HUES64 (cell line): ENCODE measurements at regions not wholly inside any gene's neighbourhood (a gene's known extent, or its start where the extent isn't known, plus 50 kb on each side); places are given as distances from the start of the nearest gene placed in this dataset.
"Not testable (repeated sequence)": the region's sequence is repeated elsewhere in the genome, so short reads cannot be mapped to it uniquely, and the experiment has no call there.

Experiments used
- H3K27ac ChIP-seq: 2 replicates; pipeline ENCODE4 v1.7.0; 2013; ENCODE audit warnings: low read depth, low read length, inconsistent platforms
- H3K27me3 ChIP-seq: 2 replicates; pipeline ENCODE4 v1.6.1; 2013; ENCODE audit warnings: mild to moderate bottlenecking, low read length; ENCODE audit not compliant: insufficient read depth
- H3K36me3 ChIP-seq: 2 replicates; pipeline ENCODE4 v1.6.1; 2013; ENCODE audit warnings: mild to moderate bottlenecking, low read length; ENCODE audit not compliant: insufficient read depth
- H3K4me1 ChIP-seq: 2 replicates; pipeline ENCODE4 v1.6.1; 2013; ENCODE audit warnings: mild to moderate bottlenecking, low read length, moderate library complexity; ENCODE audit not compliant: insufficient read depth
- H3K4me3 ChIP-seq: 2 replicates; pipeline ENCODE4 v1.5.1; 2013; ENCODE audit warnings: mild to moderate bottlenecking, low read length, moderate library complexity
- H3K9ac ChIP-seq: 2 replicates; pipeline ENCODE4 v1.6.1; 2013; ENCODE audit warnings: mild to moderate bottlenecking, low read depth, low read length
- H3K9me3 ChIP-seq: 2 replicates; pipeline ENCODE4 v1.6.1; 2013; ENCODE audit warnings: low read depth, low read length; ENCODE audit not compliant: insufficient read depth
- WGBS: fragments of 150-250, 120-280 bp; methylation state at CpG from one replicate; pipeline ENCODE4 v1.1.7; 2013; ENCODE audit warnings: missing lambda C conversion rate; 5-methylcytosine and 5-hydroxymethylcytosine counted together

GRCh38 chr6:144692050-144692449 lies 406.9 kb downstream of the UTRN start:
- H3K4me1 ChIP-seq, H3K27ac ChIP-seq, H3K27me3 ChIP-seq, H3K36me3 ChIP-seq, H3K9ac ChIP-seq, H3K9me3 ChIP-seq, H3K4me3 ChIP-seq: not testable (repeated sequence)
- WGBS = 83% methylated on average over 1 of the region's 1 CpG

GRCh38 chr6:144695858-144696533 lies 410.9 kb downstream of the UTRN start:
- 0 out of 2 replicates have a peak, but pooled peaks cover 7% of the 10 kb centered on the region for H3K36me3 ChIP-seq
- peaks cover 2% of the 10 kb centered on the region; the same call in 1 of the 2 replicates for H3K4me1 ChIP-seq
- no peak overlapping the region for H3K27ac ChIP-seq
- 98% methylated on average over 3 of the region's 3 CpGs for WGBS
- H3K27me3 ChIP-seq = no peaks in the 10 kb centered on the region
- H3K9me3 ChIP-seq = peaks cover 7% of the 10 kb centered on the region; the same call in 1 of the 2 replicates
- no peak overlapping the region for H3K4me3 ChIP-seq
- no peak overlapping the region for H3K9ac ChIP-seq

GRCh38 chr6:144696610-144697368 lies 411.7 kb downstream of the UTRN start:
- H3K9ac ChIP-seq = no peak overlapping the region
- no peaks in the 10 kb centered on the region for H3K27me3 ChIP-seq
- no peak overlapping the region for H3K27ac ChIP-seq
- peaks cover 2% of the 10 kb centered on the region; the same call in 1 of the 2 replicates for H3K4me1 ChIP-seq
- no peak overlapping the region for H3K4me3 ChIP-seq
- H3K9me3 ChIP-seq = peaks cover 7% of the 10 kb centered on the region; the same call in 1 of the 2 replicates
- H3K36me3 ChIP-seq = 0 out of 2 replicates have a peak, but pooled peaks cover 12% of the 10 kb centered on the region
- 90% methylated on average over 2 of the region's 2 CpGs for WGBS

- 97% methylated on average over 2 of the region's 2 CpGs for WGBS
- H3K4me3 ChIP-seq = no peak overlapping the region
- H3K4me1 ChIP-seq = peaks cover 2% of the 10 kb centered on the region; the same call in 1 of the 2 replicates
- no peak overlapping the region for H3K27ac ChIP-seq
- peaks cover 1% of the 10 kb centered on the region; the same call in 1 of the 2 replicates for H3K9me3 ChIP-seq
- no peak overlapping the region for H3K9ac ChIP-seq
- peaks cover 12% of the 10 kb centered on the region; the same call in 1 of the 2 replicates for H3K36me3 ChIP-seq
- no peaks in the 10 kb centered on the region for H3K27me3 ChIP-seq
Observed at GRCh38 chr6:144697369-144697760, 412.2 kb downstream of the UTRN start.

GRCh38 chr6:144697801-144698200 lies 412.7 kb downstream of the UTRN start:
- WGBS = 94% methylated on average over 3 of the region's 3 CpGs
- Histone ChIP-seq H3K9me3 (no peaks in the 10 kb centered on the region), H3K27ac (no peak overlapping the region), H3K4me1 (peaks cover 2% of the 10 kb centered on the region; the same call in 1 of the 2 replicates), H3K4me3 (no peak overlapping the region), H3K27me3 (no peaks in the 10 kb centered on the region), H3K9ac (no peak overlapping the region), H3K36me3 (peaks cover 12% of the 10 kb centered on the region; the same call in 1 of the 2 replicates)

- Histone ChIP-seq H3K36me3 (peaks cover 18% of the 10 kb centered on the region), H3K4me3 (no peak overlapping the region), H3K4me1 (no peaks in the 10 kb centered on the region), H3K9ac (no peak overlapping the region), H3K9me3 (no peaks in the 10 kb centered on the region), H3K27me3 (no peaks in the 10 kb centered on the region), H3K27ac (no peak overlapping the region)
- 97% methylated on average over 1 of the region's 1 CpG for WGBS
Observed at GRCh38 chr6:144702781-144703180, 417.6 kb downstream of the UTRN start.

- Histone ChIP-seq H3K4me3 (no peak overlapping the region), H3K9ac (no peak overlapping the region), H3K9me3 (no peaks in the 10 kb centered on the region), H3K27me3 (no peaks in the 10 kb centered on the region), H3K27ac (no peak overlapping the region), H3K4me1 (no peaks in the 10 kb centered on the region; the same call in 1 of the 2 replicates), H3K36me3 (peaks cover 3% of the 10 kb centered on the region; the same call in 1 of the 2 replicates)
- 97% methylated on average over 2 of the region's 3 CpGs for whole genome bisulfite sequencing
Observed at GRCh38 chr6:144710207-144710606, 425.1 kb downstream of the UTRN start.

- Histone ChIP-seq H3K9me3 (no peaks in the 10 kb centered on the region), H3K9ac (no peak overlapping the region), H3K27ac (no peak overlapping the region), H3K4me1 (peaks cover 8% of the 10 kb centered on the region), H3K4me3 (no peak overlapping the region), H3K36me3 (no peaks in the 10 kb centered on the region), H3K27me3 (no peaks in the 10 kb centered on the region)
- 94% methylated on average over 2 of the region's 2 CpGs for WGBS
Observed at GRCh38 chr6:144711661-144712060, 426.5 kb downstream of the UTRN start.

- peaks cover 8% of the 10 kb centered on the region for H3K4me1 ChIP-seq
- 88% methylated on average over 1 of the region's 1 CpG for WGBS
- no peak overlapping the region for H3K27ac ChIP-seq
- no peak overlapping the region for H3K9ac ChIP-seq
- no peaks in the 10 kb centered on the region for H3K9me3 ChIP-seq
- no peaks in the 10 kb centered on the region for H3K27me3 ChIP-seq
- H3K4me3 ChIP-seq = no peak overlapping the region
- no peaks in the 10 kb centered on the region for H3K36me3 ChIP-seq
Observed at GRCh38 chr6:144712541-144712940, 427.4 kb downstream of the UTRN start.

- Histone ChIP-seq H3K4me3 (no peak overlapping the region), H3K27me3 (no peaks in the 10 kb centered on the region), H3K9me3 (no peaks in the 10 kb centered on the region), H3K27ac (no peak overlapping the region), H3K4me1 (peaks cover 8% of the 10 kb centered on the region), H3K9ac (no peak overlapping the region), H3K36me3 (no peaks in the 10 kb centered on the region)
- 98% methylated on average over 2 of the region's 2 CpGs for whole genome bisulfite sequencing
Observed at GRCh38 chr6:144714021-144714712, 429.0 kb downstream of the UTRN start.

- Histone ChIP-seq H3K36me3 (no peaks in the 10 kb centered on the region), H3K4me3 (no peak overlapping the region), H3K9ac (no peak overlapping the region), H3K4me1 (peaks cover 8% of the 10 kb centered on the region; the same call in 1 of the 2 replicates), H3K9me3 (no peaks in the 10 kb centered on the region), H3K27ac (no peak overlapping the region), H3K27me3 (no peaks in the 10 kb centered on the region)
- 85% methylated on average over 2 of the region's 2 CpGs for WGBS
Observed at GRCh38 chr6:144715344-144715743, 430.2 kb downstream of the UTRN start.
